GM19238 (cell line): ENCODE measurements at regions not wholly inside any gene's neighbourhood (a gene's known extent, or its start where the extent isn't known, plus 50 kb on each side); places are given as distances from the start of the nearest gene placed in this dataset.

ENCODE experiments used
- DNase-seq: peaks from one replicate; pipeline ENCODE4 v3.0.0; 2011; ENCODE audit warnings: low spot score; ENCODE audit not compliant: insufficient read length

DNA sequence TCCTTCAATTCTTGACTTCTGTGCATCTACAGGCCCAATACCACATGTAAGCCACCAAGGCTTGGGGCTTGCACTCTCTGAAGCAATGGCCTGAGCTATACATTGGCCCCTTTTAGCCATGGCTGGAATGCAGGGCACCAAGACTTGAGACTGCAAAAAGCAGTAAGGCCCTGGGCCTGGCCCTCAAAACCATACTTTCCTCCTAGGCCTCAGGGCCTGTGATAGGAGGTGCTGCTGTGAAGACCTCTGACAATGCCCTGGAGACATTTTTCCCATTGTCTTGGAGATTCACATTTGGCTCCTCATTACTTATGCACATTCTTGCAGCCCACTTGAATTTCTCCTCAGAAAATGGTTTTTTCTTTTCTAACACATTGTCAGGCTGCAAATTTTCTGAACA lies 68.5 kb upstream of the FSTL5 start:
- no peak for DNase-seq

DNA sequence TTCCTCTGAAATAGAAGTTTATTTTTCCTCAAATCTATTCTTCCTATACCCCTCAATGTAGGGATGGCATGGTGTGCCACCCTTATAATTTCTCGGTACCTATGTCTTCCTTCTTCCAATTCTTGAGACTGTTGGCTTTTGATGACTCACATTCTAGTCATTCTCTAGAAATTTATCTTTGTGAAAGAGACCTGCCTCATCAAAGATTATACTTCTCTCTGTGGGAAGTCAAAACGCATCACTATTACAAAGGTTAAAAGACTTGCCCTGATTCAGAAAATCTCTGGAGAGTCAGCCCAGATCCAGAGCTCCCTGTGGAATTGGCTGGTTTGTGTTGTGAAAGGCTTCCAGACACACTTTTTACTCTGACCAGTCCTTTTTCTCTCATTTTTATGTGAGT lies 65.9 kb upstream of the FSTL5 start:
- DNase-seq: no peak

DNA sequence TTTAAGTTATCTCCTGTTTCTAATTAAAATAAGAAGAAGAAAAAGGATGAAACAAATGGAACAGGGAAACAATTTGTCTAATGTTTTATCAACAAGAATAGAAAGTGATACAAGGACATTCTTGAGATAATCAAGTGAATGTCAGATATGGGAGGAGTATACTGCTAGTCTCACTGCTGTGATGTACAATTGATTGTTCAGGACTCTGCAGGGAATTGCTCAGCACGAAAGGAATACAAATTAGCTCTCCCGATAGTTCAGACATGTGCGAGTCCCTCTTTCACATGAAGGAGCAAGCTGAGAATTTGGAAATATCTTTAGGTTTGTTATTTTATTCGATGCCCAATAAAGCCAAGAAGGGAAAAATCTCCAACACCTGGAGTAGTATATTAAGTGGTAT lies 57.3 kb upstream of the FSTL5 start:
- DNase-seq: no peak
